Activated naive CD4-positive, alpha-beta T cell treated with anti-CD3 and anti-CD28 coated beads for 36 hours (primary cell): ENCODE measurements at regions not wholly inside any gene's neighbourhood (a gene's known extent, or its start where the extent isn't known, plus 50 kb on each side); places are given as distances from the start of the nearest gene placed in this dataset.

Experiments used
- CTCF ChIA-PET: fragments of 350-600 bp; sonication (Branson Sonifier 250); formaldehyde crosslinking; loops from one replicate; lab custom pipeline; 2021; ENCODE audit warnings: antibody characterized with exemption; lab: Charles Lee
- DNase-seq: peaks from one replicate; pipeline ENCODE4 v3.0.0-alpha.2; 2020
- H3K27ac Mint-ChIP-seq: one replicate; pipeline ENCODE4 v1.8.0; 2021; ENCODE audit warnings: mild to moderate bottlenecking, mixed read lengths
- H3K27me3 Mint-ChIP-seq: one replicate; pipeline ENCODE4 v1.8.0; 2021; ENCODE audit warnings: low read depth, mixed read lengths
- H3K36me3 Mint-ChIP-seq: one replicate; pipeline ENCODE4 v1.8.0; 2021; ENCODE audit warnings: low read depth, mixed read lengths
- H3K4me1 Mint-ChIP-seq: one replicate; pipeline ENCODE4 v1.8.0; 2021; ENCODE audit warnings: low read depth, mixed read lengths
- H3K4me3 Mint-ChIP-seq: one replicate; pipeline ENCODE4 v1.8.0; 2021; ENCODE audit warnings: mild to moderate bottlenecking, moderate library complexity, mixed read lengths
- H3K9me3 Mint-ChIP-seq: one replicate; pipeline ENCODE4 v1.8.0; 2021; ENCODE audit warnings: mixed read lengths
- intact Hi-C: fragments of 100-400 bp; cut with micrococcal nuclease; formaldehyde crosslinking; loops from one replicate; pipeline ENCODE4 v1.15.1; 2023

DNA sequence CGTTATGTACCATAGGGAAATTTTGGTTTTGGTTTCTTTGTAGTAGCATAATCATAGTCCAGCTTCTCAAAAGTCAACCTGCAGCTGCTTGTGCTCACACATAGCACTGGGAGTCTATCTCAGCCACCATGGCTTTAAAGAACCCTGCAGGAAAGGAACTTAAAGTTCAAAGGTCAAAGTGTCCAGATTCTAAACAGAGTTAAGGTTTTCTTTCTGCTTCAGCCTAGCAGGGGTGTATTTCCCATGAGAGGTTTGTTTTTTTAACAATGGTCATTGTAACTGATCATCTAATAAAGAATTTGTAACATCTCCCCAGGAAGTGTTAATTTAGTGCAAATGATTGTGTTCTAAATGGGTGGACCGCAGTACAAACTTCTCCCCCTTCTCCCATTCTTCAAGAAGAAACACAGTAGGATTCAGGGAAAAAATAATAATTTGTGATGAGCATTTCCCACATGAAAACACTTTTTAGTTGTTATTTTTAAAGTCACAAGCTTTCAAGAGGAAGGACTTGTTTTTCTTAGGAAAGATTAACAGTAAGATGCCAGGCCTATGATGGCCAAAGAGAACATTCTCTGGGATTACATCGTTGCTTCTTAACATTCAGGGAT, 168.0 kb downstream of the EFNB2 start:
- Mint-ChIP-seq H3K4me1 (no peaks in the 10 kb centered on the region), H3K9me3 (peaks cover 3% of the 10 kb centered on the region), H3K4me3 (no peak overlapping the region), H3K27ac (no peak overlapping the region), H3K27me3 (peaks cover 9% of the 10 kb centered on the region), H3K36me3 (no peaks in the 10 kb centered on the region)
- no peak for DNase-seq
- intact Hi-C loops: no loop called here
- CTCF ChIA-PET: no interaction called here

GRCh38 chr13:106362707-106363106, 172.8 kb downstream of the EFNB2 start:
- no peak overlapping the region for H3K27ac Mint-ChIP-seq
- intact Hi-C loops: no loop called here
- no peak for DNase-seq
- H3K9me3 Mint-ChIP-seq: peaks cover 5% of the 10 kb centered on the region
- H3K27me3 Mint-ChIP-seq: peaks cover 6% of the 10 kb centered on the region
- H3K4me1 Mint-ChIP-seq: no peaks in the 10 kb centered on the region
- H3K36me3 Mint-ChIP-seq: no peaks in the 10 kb centered on the region
- H3K4me3 Mint-ChIP-seq: no peak overlapping the region
- CTCF ChIA-PET: no interaction called here

GRCh38 chr13:106361621-106362020, 173.8 kb downstream of the EFNB2 start:
- CTCF ChIA-PET: no interaction called here
- Mint-ChIP-seq H3K4me3 (no peak overlapping the region), H3K36me3 (no peaks in the 10 kb centered on the region), H3K9me3 (peaks cover 5% of the 10 kb centered on the region), H3K27ac (no peak overlapping the region), H3K27me3 (peaks cover 8% of the 10 kb centered on the region), H3K4me1 (no peaks in the 10 kb centered on the region)
- DNase-seq: no peak
- intact Hi-C loops: no loop called here

DNA sequence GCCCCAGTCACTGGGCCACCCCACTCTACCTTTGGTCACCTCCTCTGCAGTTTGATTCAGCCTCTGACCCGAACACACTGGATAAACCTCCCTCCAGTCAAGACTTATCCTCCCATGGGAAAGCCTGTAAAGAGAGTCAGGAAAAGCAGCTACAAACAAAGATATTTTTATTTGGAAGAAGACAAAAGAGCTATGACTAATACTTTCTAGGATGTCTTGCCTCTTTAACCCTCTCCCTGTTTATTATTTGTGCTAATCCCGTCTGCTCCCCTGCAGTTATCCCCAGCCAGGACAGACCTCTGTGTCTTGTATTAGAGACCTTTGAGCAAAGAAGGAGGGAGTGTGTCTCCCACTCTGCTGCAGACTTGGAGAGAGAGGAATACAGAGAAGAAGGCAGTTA, 178.3 kb downstream of the EFNB2 start:
- H3K4me3 Mint-ChIP-seq: no peak overlapping the region
- H3K27me3 Mint-ChIP-seq: peaks cover 12% of the 10 kb centered on the region
- no peak overlapping the region for H3K27ac Mint-ChIP-seq
- H3K4me1 Mint-ChIP-seq: no peaks in the 10 kb centered on the region
- H3K36me3 Mint-ChIP-seq: no peaks in the 10 kb centered on the region
- peaks cover 2% of the 10 kb centered on the region for H3K9me3 Mint-ChIP-seq
- intact Hi-C loops: no loop called here
- no peak for DNase-seq
- CTCF ChIA-PET: no interaction called here

DNA sequence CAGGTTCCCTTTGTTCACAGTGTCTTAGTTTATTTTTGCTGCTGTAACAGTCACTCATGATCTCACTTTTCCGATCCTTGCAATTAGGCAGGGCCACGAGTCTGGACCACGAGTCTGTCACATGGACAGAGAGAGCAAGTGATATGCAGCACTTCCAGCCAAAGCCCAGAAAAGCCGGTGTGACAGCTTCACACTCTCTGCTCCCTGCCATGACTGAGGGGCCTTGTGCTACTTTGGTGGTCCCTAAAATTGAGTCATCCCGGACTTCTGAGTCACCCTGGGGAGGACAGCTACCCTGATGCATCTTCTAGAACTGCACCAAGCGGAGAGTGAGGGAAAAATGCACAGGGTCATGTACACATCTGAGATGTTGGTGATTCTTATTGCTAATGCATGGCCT, 179.6 kb downstream of the EFNB2 start:
- no peak for DNase-seq
- no peaks in the 10 kb centered on the region for H3K4me1 Mint-ChIP-seq
- peaks cover 19% of the 10 kb centered on the region for H3K27me3 Mint-ChIP-seq
- H3K9me3 Mint-ChIP-seq: peaks cover 2% of the 10 kb centered on the region
- intact Hi-C loops: no loop called here
- H3K36me3 Mint-ChIP-seq: no peaks in the 10 kb centered on the region
- H3K27ac Mint-ChIP-seq: no peak overlapping the region
- CTCF ChIA-PET: no interaction called here
- no peak overlapping the region for H3K4me3 Mint-ChIP-seq

GRCh38 chr13:106354961-106355360, 180.5 kb downstream of the EFNB2 start:
- CTCF ChIA-PET: no interaction called here
- H3K4me1 Mint-ChIP-seq: no peaks in the 10 kb centered on the region
- intact Hi-C loops: no loop called here
- H3K4me3 Mint-ChIP-seq: no peak overlapping the region
- H3K27ac Mint-ChIP-seq: no peak overlapping the region
- no peaks in the 10 kb centered on the region for H3K36me3 Mint-ChIP-seq
- peaks cover 20% of the 10 kb centered on the region for H3K27me3 Mint-ChIP-seq
- H3K9me3 Mint-ChIP-seq: no peaks in the 10 kb centered on the region
- no peak for DNase-seq

DNA sequence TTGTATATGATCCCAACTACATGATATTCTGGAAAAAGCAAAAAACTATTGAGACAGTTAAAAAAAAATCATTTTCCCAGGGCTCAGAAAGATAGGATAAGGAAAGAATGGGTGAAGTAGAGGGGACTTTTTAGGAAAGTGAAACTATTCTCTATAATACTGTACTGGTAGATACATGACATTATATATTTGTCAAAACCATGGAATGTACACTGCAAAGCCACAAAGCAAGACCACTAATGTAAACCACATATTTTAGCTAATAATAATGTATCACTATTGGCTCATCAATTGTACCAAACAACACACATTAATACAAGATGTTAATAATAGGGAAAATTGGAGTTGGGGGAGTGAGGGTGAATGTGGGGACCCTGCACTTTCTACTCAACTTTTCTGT, 182.6 kb downstream of the EFNB2 start:
- H3K27me3 Mint-ChIP-seq: peaks cover 30% of the 10 kb centered on the region
- no peak for DNase-seq
- H3K27ac Mint-ChIP-seq: no peak overlapping the region
- CTCF ChIA-PET: no interaction called here
- no peaks in the 10 kb centered on the region for H3K36me3 Mint-ChIP-seq
- intact Hi-C loops: no loop called here
- H3K4me1 Mint-ChIP-seq: no peaks in the 10 kb centered on the region
- no peaks in the 10 kb centered on the region for H3K9me3 Mint-ChIP-seq
- no peak overlapping the region for H3K4me3 Mint-ChIP-seq

GRCh38 chr13:106351251-106351650, 184.2 kb downstream of the EFNB2 start:
- H3K4me1 Mint-ChIP-seq: no peaks in the 10 kb centered on the region
- CTCF ChIA-PET: no interaction called here
- H3K4me3 Mint-ChIP-seq: no peak overlapping the region
- no peaks in the 10 kb centered on the region for H3K9me3 Mint-ChIP-seq
- H3K36me3 Mint-ChIP-seq: no peaks in the 10 kb centered on the region
- peaks cover 31% of the 10 kb centered on the region for H3K27me3 Mint-ChIP-seq
- DNase-seq: no peak
- H3K27ac Mint-ChIP-seq: no peak overlapping the region
- intact Hi-C loops: no loop called here

DNA sequence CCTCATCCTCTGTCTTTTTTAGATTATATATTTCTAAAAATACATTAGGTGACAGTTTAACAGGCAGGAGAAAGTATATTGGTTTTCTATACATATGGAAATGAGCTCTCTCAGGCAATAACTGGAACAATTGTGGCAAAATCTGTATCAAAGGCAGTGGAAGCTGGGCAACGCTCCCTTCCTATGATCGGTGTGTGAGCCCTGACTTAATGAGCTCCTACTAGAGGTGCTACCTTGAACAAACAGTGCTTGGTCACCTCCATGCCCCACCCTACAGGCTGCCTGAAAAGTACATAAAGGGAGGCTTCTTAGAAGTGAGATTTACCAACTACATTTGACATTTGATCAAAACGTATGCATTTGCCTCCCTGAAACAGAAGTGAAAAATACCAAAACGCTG, 185.3 kb downstream of the EFNB2 start:
- H3K4me3 Mint-ChIP-seq: no peak overlapping the region
- peaks cover 31% of the 10 kb centered on the region for H3K27me3 Mint-ChIP-seq
- no peaks in the 10 kb centered on the region for H3K9me3 Mint-ChIP-seq
- H3K4me1 Mint-ChIP-seq: no peaks in the 10 kb centered on the region
- CTCF ChIA-PET: no interaction called here
- H3K36me3 Mint-ChIP-seq: no peaks in the 10 kb centered on the region
- no peak for DNase-seq
- no peak overlapping the region for H3K27ac Mint-ChIP-seq
- intact Hi-C loops: no loop called here

DNA sequence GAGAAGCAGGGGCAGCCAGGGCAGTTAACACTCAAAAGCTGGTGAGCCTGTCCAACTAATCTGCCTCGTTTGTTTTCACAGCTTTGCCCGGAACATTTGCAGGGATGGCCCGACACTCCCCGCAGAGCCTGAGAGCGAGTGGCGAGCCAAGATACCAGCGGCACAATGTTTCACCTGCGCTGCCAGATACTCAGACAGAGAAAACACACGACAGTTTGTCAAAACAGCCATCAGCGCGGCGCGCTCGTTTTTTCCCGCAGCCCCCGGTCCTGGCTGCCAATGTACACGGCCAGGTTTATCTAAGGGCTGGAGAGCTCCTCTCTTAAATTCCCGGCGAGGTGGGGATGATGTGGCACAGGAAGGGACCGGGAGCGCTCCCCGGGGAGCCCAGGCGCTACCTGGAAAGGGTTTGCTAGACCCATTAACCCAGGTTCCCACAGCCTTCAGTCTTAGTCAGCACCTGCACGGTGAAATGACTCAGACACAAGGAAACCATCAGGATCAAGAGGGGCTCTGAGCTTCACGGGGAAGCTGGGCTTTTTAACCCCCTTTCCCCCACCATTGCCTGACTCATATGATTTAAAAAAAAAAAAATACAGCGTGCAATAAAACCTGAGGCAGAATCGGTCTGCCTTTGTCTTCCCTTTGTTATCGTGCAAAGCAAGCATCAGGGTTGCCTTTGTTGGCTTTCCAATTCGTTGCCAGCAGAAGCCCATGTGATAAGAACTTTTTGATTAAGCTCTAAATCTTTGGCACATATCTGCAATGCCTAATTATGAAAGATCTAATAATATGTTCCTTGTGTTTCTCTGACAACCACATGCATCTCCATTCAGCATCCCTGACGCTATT, 186.2 kb downstream of the EFNB2 start:
- Mint-ChIP-seq H3K4me1 (no peaks in the 10 kb centered on the region), H3K36me3 (no peaks in the 10 kb centered on the region), H3K4me3 (no peak overlapping the region), H3K9me3 (no peaks in the 10 kb centered on the region), H3K27ac (no peak overlapping the region), H3K27me3 (peaks cover 31% of the 10 kb centered on the region)
- no peak for DNase-seq
- CTCF ChIA-PET: interaction anchor here (0.7 kb wide), 1 partner anchor 854 kb away, joined by 5 read pairs; no protein-coding TSS in a partner anchor
- intact Hi-C loops: no loop called here

- CTCF ChIA-PET: no interaction called here
- intact Hi-C loops: no loop called here
- Mint-ChIP-seq H3K27ac (no peak overlapping the region), H3K9me3 (no peaks in the 10 kb centered on the region), H3K36me3 (no peaks in the 10 kb centered on the region), H3K27me3 (peaks cover 29% of the 10 kb centered on the region), H3K4me3 (no peak overlapping the region), H3K4me1 (no peaks in the 10 kb centered on the region)
- no peak for DNase-seq
These were observed 187.2 kb downstream of the EFNB2 start for GRCh38 chr13:106348075-106348840.

GRCh38 chr13:106344342-106344741, 191.1 kb downstream of the EFNB2 start:
- Mint-ChIP-seq H3K27ac (no peak overlapping the region), H3K4me3 (no peak overlapping the region), H3K27me3 (peaks cover 22% of the 10 kb centered on the region), H3K9me3 (peaks cover 11% of the 10 kb centered on the region), H3K36me3 (peaks cover 2% of the 10 kb centered on the region), H3K4me1 (no peaks in the 10 kb centered on the region)
- intact Hi-C loops: no loop called here
- DNase-seq: no peak
- CTCF ChIA-PET: interaction anchor here (0.6 kb wide), 1 partner anchor 824 kb away, joined by 3 read pairs; no protein-coding TSS in a partner anchor
